ENCODE measurements at regions not wholly inside any gene's neighbourhood (a gene's known extent, or its start where the extent isn't known, plus 50 kb on each side); places are given as distances from the start of the nearest gene placed in this dataset.

DNA sequence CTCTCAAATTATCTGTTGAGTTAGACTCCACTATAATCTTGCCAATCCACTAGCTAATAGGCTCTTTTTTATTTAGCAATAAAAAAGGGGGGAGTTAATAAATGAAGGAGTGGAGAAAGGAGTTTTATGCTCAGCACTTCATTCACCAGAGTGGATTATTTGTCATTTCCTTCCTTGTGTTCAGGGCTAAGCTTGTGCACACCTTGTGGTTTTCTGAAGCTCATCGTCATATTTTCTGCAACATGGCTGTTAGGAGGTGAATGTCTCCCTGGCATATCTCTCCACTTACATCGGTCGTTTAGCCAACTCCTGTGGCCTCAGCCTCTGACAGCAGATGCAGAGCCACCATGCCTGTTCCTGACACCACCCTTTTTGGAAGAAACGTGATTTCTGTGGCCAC, 83.9 kb upstream of the MTNR1B start:
- no peak for TF ChIP-seq POLR2A (IDR thresholded peaks at IDR 0.05; ENCODE audit: low read depth, low read length)
- no peak for TF ChIP-seq POLR2AphosphoS5 (IDR thresholded peaks at IDR 0.05; ENCODE audit: low read depth, low read length)
- TF ChIP-seq TAF1 (IDR thresholded peaks at IDR 0.05; ENCODE audit: borderline replicate concordance, low read depth, low read length), result no peak
